OCI-LY7 (cell line): ENCODE measurements at regions not wholly inside any gene's neighbourhood (a gene's known extent, or its start where the extent isn't known, plus 50 kb on each side); places are given as distances from the start of the nearest gene placed in this dataset.

ENCODE experiments used
- BruUV-seq: library from RNA; stranded (reverse); fragments of 400-500 nt; replicated peaks from 2 replicates; lab custom pipeline; 2021; lab: Mats Ljungman, UMichigan
- CTCF ChIA-PET: fragments of 300-600 bp; sonication (Branson Sonifier 250); formaldehyde crosslinking; loops from one replicate; lab custom pipeline; 2022; ENCODE audit warnings: antibody characterized with exemption; ENCODE audit not compliant: unreplicated experiment; lab: Charles Lee
- POLR2A ChIA-PET: fragments of 300-600 bp; sonication (Branson Sonifier 250); formaldehyde crosslinking; loops from one replicate; lab custom pipeline; 2022; ENCODE audit warnings: antibody characterized with exemption; lab: Charles Lee
- DNase-seq: peaks from one replicate; pipeline ENCODE4 v3.0.0-alpha.2; 2015; ENCODE audit warnings: low spot score
- H2AFZ ChIP-seq: fragments of 200-600 bp; sonication (generic), shearing (Covaris generic); 2 replicates; pipeline ENCODE4 v1.6.1; 2014; ENCODE audit warnings: mild to moderate bottlenecking, antibody characterized with exemption, low read length, moderate library complexity
- H3K27ac ChIP-seq: fragments of 200-600 bp; sonication (generic); 2 replicates; pipeline ENCODE4 v1.5.1; 2014; ENCODE audit warnings: mixed run types, low read depth, mild to moderate bottlenecking, moderate library complexity, low read length, inconsistent platforms; ENCODE audit not compliant: poor library complexity, severe bottlenecking
- H3K36me3 ChIP-seq: fragments of 200-600 bp; sonication (generic); 2 replicates; pipeline ENCODE4 v1.6.1; 2014; ENCODE audit warnings: mild to moderate bottlenecking, antibody characterized with exemption, low read length, moderate library complexity, mixed read lengths; ENCODE audit not compliant: insufficient read depth
- H3K4me1 ChIP-seq: fragments of 200-600 bp; sonication (generic); 2 replicates; pipeline ENCODE4 v1.5.1; 2014; ENCODE audit warnings: mild to moderate bottlenecking, low read length; ENCODE audit not compliant: insufficient read depth, poor library complexity, severe bottlenecking
- H3K4me2 ChIP-seq: fragments of 200-600 bp; sonication (generic); 2 replicates; pipeline ENCODE4 v1.6.1; 2014; ENCODE audit warnings: mild to moderate bottlenecking, low read length
- H3K4me3 ChIP-seq: fragments of 200-600 bp; sonication (generic); 2 replicates; pipeline ENCODE4 v1.5.1; 2014; ENCODE audit warnings: mild to moderate bottlenecking, low read depth, low read length; ENCODE audit not compliant: poor library complexity, severe bottlenecking
- H3K79me2 ChIP-seq: fragments of 200-600 bp; sonication (generic); 2 replicates; pipeline ENCODE4 v1.6.1; 2016; ENCODE audit warnings: low read depth, mild to moderate bottlenecking, low read length, moderate library complexity, mixed read lengths; ENCODE audit not compliant: insufficient read depth
- H3K9me2 ChIP-seq: fragments of 200-600 bp; sonication (generic); 2 replicates; pipeline ENCODE4 v1.6.1; 2016; ENCODE audit warnings: mild to moderate bottlenecking, low read length, mixed read lengths; ENCODE audit not compliant: insufficient read depth
- H3K9me3 ChIP-seq: fragments of 200-600 bp; sonication (generic); 2 replicates; pipeline ENCODE4 v1.6.1; 2014; ENCODE audit warnings: mild to moderate bottlenecking, mixed run types, low read length, mixed read lengths
- H4K20me1 ChIP-seq: fragments of 200-600 bp; sonication (generic); 2 replicates; pipeline ENCODE4 v1.6.1; 2014; ENCODE audit warnings: mild to moderate bottlenecking, antibody characterized with exemption, low read length, moderate library complexity, mixed read lengths; ENCODE audit not compliant: insufficient read depth
- CTCF ChIP-seq: fragments of 200-600 bp; sonication (generic); conservative IDR thresholded peaks from 2 replicates; pipeline ENCODE4 v1.5.1; 2014; ENCODE audit warnings: mild to moderate bottlenecking, antibody characterized with exemption, low read length, moderate library complexity, mixed read lengths
- EZH2phosphoT487 ChIP-seq: fragments of 200-600 bp; sonication (generic); IDR thresholded peaks from 2 replicates; pipeline ENCODE4 v1.6.1; 2018; ENCODE audit warnings: low read depth, borderline replicate concordance, mild to moderate bottlenecking, mixed run types, antibody characterized with exemption, low read length, moderate library complexity, mixed read lengths
- intact Hi-C: fragments of 100-400 bp; cut with micrococcal nuclease; formaldehyde crosslinking; loops from one replicate; pipeline ENCODE4 v1.10.0; 2022; ENCODE audit not compliant: unreplicated experiment

- CTCF ChIA-PET = no interaction called here
- intact Hi-C loops = no loop called here
- POLR2A ChIA-PET = no interaction called here
- no peak overlapping the region for H3K27ac ChIP-seq
- H4K20me1 ChIP-seq = no peaks in the 10 kb centered on the region
- H3K36me3 ChIP-seq = no peaks in the 10 kb centered on the region
- H3K4me2 ChIP-seq = no peak overlapping the region
- H3K79me2 ChIP-seq = no peaks in the 10 kb centered on the region
- BruUV-seq = no TSS peak
- H3K9me3 ChIP-seq = no peaks in the 10 kb centered on the region
- H3K4me3 ChIP-seq = no peak overlapping the region
- TF ChIP-seq CTCF (no peak), EZH2phosphoT487 (no peak)
- no peaks in the 10 kb centered on the region for H3K9me2 ChIP-seq
- DNase-seq = no peak
- H3K4me1 ChIP-seq = no peaks in the 10 kb centered on the region
- no peak overlapping the region for H2AFZ ChIP-seq
Measured at GRCh38 chr5:18051953-18052352, 417.7 kb downstream of the TAF11L14 start.

GRCh38 chr5:18052569-18052968 lies 418.3 kb downstream of the TAF11L14 start:
- ChIA-PET POLR2A (no interaction called here), CTCF (no interaction called here)
- no peaks in the 10 kb centered on the region for H3K4me1 ChIP-seq
- H3K9me2 ChIP-seq = no peaks in the 10 kb centered on the region
- H3K36me3 ChIP-seq = no peaks in the 10 kb centered on the region
- no peak overlapping the region for H3K4me3 ChIP-seq
- no peak overlapping the region for H3K4me2 ChIP-seq
- no peak for DNase-seq
- H3K27ac ChIP-seq = no peak overlapping the region
- H2AFZ ChIP-seq = no peak overlapping the region
- intact Hi-C loops = no loop called here
- H3K79me2 ChIP-seq = no peaks in the 10 kb centered on the region
- no peaks in the 10 kb centered on the region for H3K9me3 ChIP-seq
- no TSS peak for BruUV-seq
- H4K20me1 ChIP-seq = no peaks in the 10 kb centered on the region
- no peak for TF ChIP-seq EZH2phosphoT487
- no peak for TF ChIP-seq CTCF

GRCh38 chr5:18057725-18058124 lies 423.5 kb downstream of the TAF11L14 start:
- ChIA-PET POLR2A (no interaction called here), CTCF (no interaction called here)
- no peaks in the 10 kb centered on the region for H3K4me1 ChIP-seq
- no TSS peak for BruUV-seq
- no peak overlapping the region for H3K4me3 ChIP-seq
- H3K9me2 ChIP-seq = no peaks in the 10 kb centered on the region
- H3K79me2 ChIP-seq = no peaks in the 10 kb centered on the region
- no peaks in the 10 kb centered on the region for H4K20me1 ChIP-seq
- H3K9me3 ChIP-seq = no peaks in the 10 kb centered on the region
- no peaks in the 10 kb centered on the region for H3K36me3 ChIP-seq
- TF ChIP-seq EZH2phosphoT487 = no peak
- no peak for TF ChIP-seq CTCF
- no peak for DNase-seq
- no peak overlapping the region for H3K4me2 ChIP-seq
- H2AFZ ChIP-seq = no peak overlapping the region
- intact Hi-C loops = no loop called here
- H3K27ac ChIP-seq = no peak overlapping the region
